MM.1S (cell line): ENCODE measurements at regions not wholly inside any gene's neighbourhood (a gene's known extent, or its start where the extent isn't known, plus 50 kb on each side); places are given as distances from the start of the nearest gene placed in this dataset.

Experiments
- EZH2 ChIP-seq: fragments of 300-600 bp; sonication (generic); optimal IDR thresholded peaks from 2 replicates; pipeline ENCODE3; 2017; ENCODE audit warnings: low read depth, mild to moderate bottlenecking, antibody characterized with exemption, low read length, mixed read lengths
- TF ChIP-seq, protein P1 (sequence below): fragments of 300-600 bp; sonication (generic); IDR thresholded peaks from 2 replicates; pipeline ENCODE4 v1.5.1; 2016; ENCODE audit warnings: antibody characterized with exemption, low read length, mixed read lengths

DNA sequence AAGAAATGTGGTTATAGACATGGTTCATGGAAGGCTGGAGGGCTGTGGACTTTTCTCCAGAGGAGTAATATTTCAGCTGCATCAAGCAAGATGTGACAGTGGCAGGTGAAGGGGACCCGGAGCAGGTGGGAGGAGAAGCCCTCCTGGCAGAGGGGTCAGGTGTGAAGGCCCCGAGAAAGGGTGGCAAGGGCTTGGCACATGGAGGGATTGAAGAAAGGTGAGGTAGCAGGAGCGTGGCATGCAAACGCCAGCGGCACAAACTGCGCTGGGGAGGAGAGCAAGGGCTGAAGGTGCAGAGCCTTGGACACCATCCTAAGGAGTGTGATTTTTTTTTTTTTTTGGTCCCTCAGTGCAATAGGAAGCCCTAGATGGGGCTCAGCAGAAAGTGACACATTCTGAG is 244.6 kb downstream of the TOMM20 start:
- TF ChIP-seq, protein P1, sequence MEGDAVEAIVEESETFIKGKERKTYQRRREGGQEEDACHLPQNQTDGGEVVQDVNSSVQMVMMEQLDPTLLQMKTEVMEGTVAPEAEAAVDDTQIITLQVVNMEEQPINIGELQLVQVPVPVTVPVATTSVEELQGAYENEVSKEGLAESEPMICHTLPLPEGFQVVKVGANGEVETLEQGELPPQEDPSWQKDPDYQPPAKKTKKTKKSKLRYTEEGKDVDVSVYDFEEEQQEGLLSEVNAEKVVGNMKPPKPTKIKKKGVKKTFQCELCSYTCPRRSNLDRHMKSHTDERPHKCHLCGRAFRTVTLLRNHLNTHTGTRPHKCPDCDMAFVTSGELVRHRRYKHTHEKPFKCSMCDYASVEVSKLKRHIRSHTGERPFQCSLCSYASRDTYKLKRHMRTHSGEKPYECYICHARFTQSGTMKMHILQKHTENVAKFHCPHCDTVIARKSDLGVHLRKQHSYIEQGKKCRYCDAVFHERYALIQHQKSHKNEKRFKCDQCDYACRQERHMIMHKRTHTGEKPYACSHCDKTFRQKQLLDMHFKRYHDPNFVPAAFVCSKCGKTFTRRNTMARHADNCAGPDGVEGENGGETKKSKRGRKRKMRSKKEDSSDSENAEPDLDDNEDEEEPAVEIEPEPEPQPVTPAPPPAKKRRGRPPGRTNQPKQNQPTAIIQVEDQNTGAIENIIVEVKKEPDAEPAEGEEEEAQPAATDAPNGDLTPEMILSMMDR: no peak
- TF ChIP-seq EZH2: no peak
